Sigmoid colon (tissue), 4 donors: ENCODE measurements at regions not wholly inside any gene's neighbourhood (a gene's known extent, or its start where the extent isn't known, plus 50 kb on each side); places are given as distances from the start of the nearest gene placed in this dataset.

Experiments
- POLR2A ChIP-seq, 2 donors: fragments of 450-650 bp; IDR thresholded peaks; one replicate each; pipeline ENCODE4 v1.6.1; 2016; ENCODE audit warnings: antibody characterized with exemption in 2 of 2, mild to moderate bottlenecking in 2 of 2, moderate library complexity in 2 of 2
- POLR2AphosphoS5 ChIP-seq, 4 donors: sonication (generic); formaldehyde crosslinking; IDR thresholded peaks; one replicate each; pipeline ENCODE4 v1.6.1; 2017; ENCODE audit warnings: antibody characterized with exemption in 4 of 4
- TF ChIP-seq, protein P1 (sequence below), 4 experiments: fragments of 450-650 bp in 3 of 4; fragments of 200-600 bp in 1 of 4; IDR thresholded peaks; one replicate each; pipeline ENCODE4 v1.5.1; 2016 to 2019; ENCODE audit warnings: antibody characterized with exemption in 4 of 4, mild to moderate bottlenecking in 3 of 4, moderate library complexity in 2 of 4

DNA sequence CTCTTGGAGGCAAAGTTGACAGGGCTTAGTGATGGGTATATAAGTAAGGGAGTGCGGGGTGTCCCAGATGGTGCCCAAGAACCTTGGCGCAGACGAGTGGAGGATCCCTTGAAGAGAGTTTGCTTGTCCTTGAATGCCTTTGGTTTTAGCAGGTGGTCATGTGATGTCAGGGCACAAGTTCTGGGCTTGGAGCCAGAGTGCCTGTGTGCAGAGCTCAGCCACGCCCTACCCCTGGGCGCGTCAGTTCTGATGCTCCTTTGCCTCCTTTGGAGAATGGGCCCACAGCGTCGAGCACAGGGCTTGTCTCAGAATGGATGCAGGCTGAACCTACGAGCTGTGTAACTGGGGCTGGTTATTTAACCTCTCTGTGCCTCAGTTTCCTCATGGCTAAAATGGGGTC is 412.2 kb upstream of the EEF2KMT start:
- TF ChIP-seq, protein P1, sequence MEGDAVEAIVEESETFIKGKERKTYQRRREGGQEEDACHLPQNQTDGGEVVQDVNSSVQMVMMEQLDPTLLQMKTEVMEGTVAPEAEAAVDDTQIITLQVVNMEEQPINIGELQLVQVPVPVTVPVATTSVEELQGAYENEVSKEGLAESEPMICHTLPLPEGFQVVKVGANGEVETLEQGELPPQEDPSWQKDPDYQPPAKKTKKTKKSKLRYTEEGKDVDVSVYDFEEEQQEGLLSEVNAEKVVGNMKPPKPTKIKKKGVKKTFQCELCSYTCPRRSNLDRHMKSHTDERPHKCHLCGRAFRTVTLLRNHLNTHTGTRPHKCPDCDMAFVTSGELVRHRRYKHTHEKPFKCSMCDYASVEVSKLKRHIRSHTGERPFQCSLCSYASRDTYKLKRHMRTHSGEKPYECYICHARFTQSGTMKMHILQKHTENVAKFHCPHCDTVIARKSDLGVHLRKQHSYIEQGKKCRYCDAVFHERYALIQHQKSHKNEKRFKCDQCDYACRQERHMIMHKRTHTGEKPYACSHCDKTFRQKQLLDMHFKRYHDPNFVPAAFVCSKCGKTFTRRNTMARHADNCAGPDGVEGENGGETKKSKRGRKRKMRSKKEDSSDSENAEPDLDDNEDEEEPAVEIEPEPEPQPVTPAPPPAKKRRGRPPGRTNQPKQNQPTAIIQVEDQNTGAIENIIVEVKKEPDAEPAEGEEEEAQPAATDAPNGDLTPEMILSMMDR (IDR thresholded peaks at IDR 0.05) = no peak
- TF ChIP-seq POLR2A (IDR thresholded peaks at IDR 0.05) = no peak
- TF ChIP-seq POLR2AphosphoS5 (IDR thresholded peaks at IDR 0.05) = no peak
